ENCODE measurements at regions not wholly inside any gene's neighbourhood (a gene's known extent, or its start where the extent isn't known, plus 50 kb on each side); places are given as distances from the start of the nearest gene placed in this dataset.

GRCh38 chr1:79693441-79694114 lies 687.0 kb upstream of the ADGRL4 start:
- DNase-seq (no peak), FAIRE-seq (no peak)

GRCh38 chr1:79692519-79692918 lies 686.0 kb upstream of the ADGRL4 start:
- Histone ChIP-seq H3K4me3 (ENCODE audit: low read length in 3 of 3) (no peak overlapping the region), H3K27ac (ENCODE audit: low read depth in 2 of 2, low read length in 2 of 2) (no peak overlapping the region), H3K9me3 (ENCODE audit: control insufficient read depth in 2 of 3, insufficient read depth in 1 of 3, low read length in 3 of 3) (no peaks in the 10 kb centered on the region), H3K36me3 (ENCODE audit: control insufficient read depth in 2 of 3, insufficient read depth in 3 of 3, low read length in 3 of 3) (no peaks in the 10 kb centered on the region), H3K4me1 (ENCODE audit: control insufficient read depth in 2 of 3, insufficient read depth in 2 of 3, low read depth in 1 of 3, low read length in 3 of 3) (peaks cover 0 to 20% (median 9%) of the 10 kb centered on the region in 3 donors), H3K27me3 (ENCODE audit: control insufficient read depth, insufficient read depth, low read length) (no peaks in the 10 kb centered on the region), H3K9ac (ENCODE audit: low read length in 3 of 3) (no peak overlapping the region)
- intact Hi-C loops (cut with DNase I): no loop called here
- no peak for TF ChIP-seq CTCF (IDR thresholded peaks at IDR 0.05; ENCODE audit: borderline replicate concordance, extremely low read depth, insufficient read depth)
- no peak for FAIRE-seq
- no peak for DNase-seq

More at GRCh38 chr1:79693441-79694114, 687.0 kb upstream of the ADGRL4 start:
- Histone ChIP-seq H3K9ac (ENCODE audit: low read length in 3 of 3) (no peak overlapping the region), H3K4me3 (ENCODE audit: low read length in 3 of 3) (no peak overlapping the region), H3K9me3 (ENCODE audit: control insufficient read depth in 2 of 3, insufficient read depth in 1 of 3, low read length in 3 of 3) (no peaks in the 10 kb centered on the region), H3K27me3 (ENCODE audit: control insufficient read depth, insufficient read depth, low read length) (no peaks in the 10 kb centered on the region), H3K4me1 (ENCODE audit: control insufficient read depth in 2 of 3, insufficient read depth in 2 of 3, low read depth in 1 of 3, low read length in 3 of 3) (peaks cover 0 to 20% (median 9%) of the 10 kb centered on the region in 3 donors), H3K36me3 (ENCODE audit: control insufficient read depth in 2 of 3, insufficient read depth in 3 of 3, low read length in 3 of 3) (no peaks in the 10 kb centered on the region), H3K27ac (ENCODE audit: low read depth in 2 of 2, low read length in 2 of 2) (no peak overlapping the region)
- intact Hi-C loops (cut with DNase I): no loop called here
- TF ChIP-seq CTCF (IDR thresholded peaks at IDR 0.05; ENCODE audit: borderline replicate concordance, extremely low read depth, insufficient read depth): no peak

- no peak overlapping the region for H3K27ac ChIP-seq (ENCODE audit: low read depth in 2 of 2, low read length in 2 of 2)
- FAIRE-seq (no peak), DNase-seq (no peak)
- no peak for TF ChIP-seq CTCF (IDR thresholded peaks at IDR 0.05; ENCODE audit: borderline replicate concordance, extremely low read depth, insufficient read depth)
- H3K4me1 ChIP-seq (ENCODE audit: control insufficient read depth in 2 of 3, insufficient read depth in 2 of 3, low read depth in 1 of 3, low read length in 3 of 3): peaks cover 0 to 10% (median 5%) of the 10 kb centered on the region in 3 donors
- H3K4me3 ChIP-seq (ENCODE audit: low read length in 3 of 3): no peak overlapping the region
- H3K36me3 ChIP-seq (ENCODE audit: control insufficient read depth in 2 of 3, insufficient read depth in 3 of 3, low read length in 3 of 3): no peaks in the 10 kb centered on the region
- no peaks in the 10 kb centered on the region for H3K9me3 ChIP-seq (ENCODE audit: control insufficient read depth in 2 of 3, insufficient read depth in 1 of 3, low read length in 3 of 3)
- intact Hi-C loops (cut with DNase I): no loop called here
- H3K9ac ChIP-seq (ENCODE audit: low read length in 3 of 3): no peak overlapping the region
- no peaks in the 10 kb centered on the region for H3K27me3 ChIP-seq (ENCODE audit: control insufficient read depth, insufficient read depth, low read length)
Observed at GRCh38 chr1:79688932-79689331, 682.4 kb upstream of the ADGRL4 start.

- H3K9ac ChIP-seq (ENCODE audit: low read length in 3 of 3): no peak overlapping the region
- no peak overlapping the region for H3K4me3 ChIP-seq (ENCODE audit: low read length in 3 of 3)
- H3K27ac ChIP-seq (ENCODE audit: low read depth in 2 of 2, low read length in 2 of 2): no peak overlapping the region
- no peaks in the 10 kb centered on the region for H3K27me3 ChIP-seq (ENCODE audit: control insufficient read depth, insufficient read depth, low read length)
- no peaks in the 10 kb centered on the region for H3K4me1 ChIP-seq (ENCODE audit: control insufficient read depth in 2 of 3, insufficient read depth in 2 of 3, low read depth in 1 of 3, low read length in 3 of 3)
- no peak for TF ChIP-seq CTCF (IDR thresholded peaks at IDR 0.05; ENCODE audit: borderline replicate concordance, extremely low read depth, insufficient read depth)
- H3K36me3 ChIP-seq (ENCODE audit: control insufficient read depth in 2 of 3, insufficient read depth in 3 of 3, low read length in 3 of 3): no peaks in the 10 kb centered on the region
- no peak for FAIRE-seq
- no peaks in the 10 kb centered on the region for H3K9me3 ChIP-seq (ENCODE audit: control insufficient read depth in 2 of 3, insufficient read depth in 1 of 3, low read length in 3 of 3)
- intact Hi-C loops (cut with DNase I): no loop called here
- DNase-seq: no peak
Observed at GRCh38 chr1:79683420-79683819, 676.9 kb upstream of the ADGRL4 start.

Measured in kidney (tissue), 13 donors.